GM21447 (cell line): ENCODE measurements at regions not wholly inside any gene's neighbourhood (a gene's known extent, or its start where the extent isn't known, plus 50 kb on each side); places are given as distances from the start of the nearest gene placed in this dataset.
"Not testable (repeated sequence)": the region's sequence is repeated elsewhere in the genome, so short reads cannot be mapped to it uniquely, and the experiment has no call there.

Experiments used
- ATAC-seq: cut with Tn5 transposase; IDR thresholded peaks from one replicate; pipeline ENCODE4 v1.9.1; 2021; ENCODE audit not compliant: unreplicated experiment

DNA sequence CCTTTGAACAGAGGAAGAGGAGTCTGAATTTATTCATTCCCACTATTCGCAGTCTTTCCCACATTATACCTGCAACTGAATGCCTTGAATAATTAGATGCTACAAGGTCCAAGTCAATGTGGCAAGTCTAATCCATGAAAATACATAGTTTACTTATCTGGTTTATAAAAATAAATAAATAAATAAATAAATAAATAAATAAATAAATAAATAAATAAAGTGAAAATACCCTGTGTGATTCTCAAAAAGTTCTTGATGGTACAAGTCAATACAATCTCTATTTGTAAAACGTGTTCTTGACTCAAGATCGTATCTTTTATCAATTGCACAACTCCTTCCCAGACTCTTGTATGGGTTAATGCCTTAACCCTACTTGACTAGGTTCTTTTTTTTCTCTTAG is 417.7 kb downstream of the ZWINT start:
- no peak for ATAC-seq

DNA sequence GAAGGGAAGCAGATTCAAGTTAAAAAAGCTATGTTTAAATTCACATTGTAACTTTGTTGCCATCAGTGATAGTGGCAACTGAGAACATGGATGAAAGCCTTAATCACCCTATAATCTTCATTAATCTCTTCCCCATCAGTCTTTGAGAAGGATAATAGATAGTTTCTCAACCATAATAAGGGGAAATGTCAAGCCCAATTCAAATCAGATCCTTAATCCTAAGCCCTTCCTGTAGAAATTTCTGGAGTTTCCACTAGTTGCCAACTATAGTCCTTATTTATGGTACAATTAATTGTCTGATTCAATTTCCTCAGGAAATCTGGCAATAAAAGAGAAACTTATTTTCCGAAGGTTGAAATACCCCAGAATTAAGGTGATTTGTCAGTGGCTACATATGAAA is 431.8 kb downstream of the ZWINT start:
- no peak for ATAC-seq

DNA sequence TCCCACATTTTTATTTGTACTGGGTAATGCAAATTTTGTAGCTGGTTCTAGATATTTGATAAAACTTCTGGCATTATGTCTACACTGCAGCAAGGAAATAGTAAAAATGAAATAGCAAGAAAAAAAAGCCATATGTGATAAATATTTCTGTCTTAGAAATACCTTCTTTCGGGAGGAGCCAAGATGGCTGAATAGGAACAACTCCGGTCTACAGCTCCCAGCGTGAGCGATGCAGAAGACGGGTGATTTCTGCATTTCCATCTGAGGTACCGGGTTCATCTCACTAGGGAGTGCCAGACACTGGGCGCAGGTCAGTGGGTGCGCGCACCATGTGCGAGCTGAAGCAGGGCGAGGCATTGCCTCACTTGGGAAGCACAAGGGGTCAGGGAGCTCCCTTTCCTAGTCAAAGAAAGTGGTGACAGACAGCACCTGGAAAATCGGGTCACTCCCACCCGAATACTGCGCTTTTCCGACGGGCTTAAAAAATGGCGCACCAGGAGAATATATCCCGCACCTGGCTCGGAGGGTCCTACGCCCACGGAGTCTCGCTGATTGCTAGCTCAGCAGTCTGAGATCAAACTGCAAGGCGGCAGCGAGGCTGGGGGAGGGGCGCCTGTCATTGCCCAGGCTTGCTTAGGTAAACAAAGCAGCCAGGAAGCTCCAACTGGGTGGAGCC is 461.4 kb downstream of the ZWINT start:
- ATAC-seq = not testable (repeated sequence)

DNA sequence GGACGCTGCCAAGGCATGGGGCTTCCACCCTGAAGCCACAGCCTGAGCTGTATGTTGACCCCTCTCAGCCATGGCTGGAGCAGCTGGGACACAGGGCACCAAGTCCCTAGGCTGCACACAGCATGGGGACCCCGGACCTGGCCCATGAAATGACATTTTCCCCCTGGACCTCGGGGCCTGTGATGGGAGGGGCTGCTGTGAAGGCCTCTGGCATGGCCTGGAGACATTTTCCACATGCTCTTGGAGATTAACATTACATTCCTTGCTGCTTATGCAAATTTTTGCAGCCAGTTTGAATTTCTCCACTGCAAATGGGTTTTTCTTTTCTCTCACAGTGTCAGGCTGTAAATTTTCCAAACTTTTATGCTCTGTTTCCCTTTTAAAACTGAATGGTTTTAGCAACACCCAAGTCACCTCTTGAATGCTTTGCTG is 463.6 kb downstream of the ZWINT start:
- no peak for ATAC-seq

DNA sequence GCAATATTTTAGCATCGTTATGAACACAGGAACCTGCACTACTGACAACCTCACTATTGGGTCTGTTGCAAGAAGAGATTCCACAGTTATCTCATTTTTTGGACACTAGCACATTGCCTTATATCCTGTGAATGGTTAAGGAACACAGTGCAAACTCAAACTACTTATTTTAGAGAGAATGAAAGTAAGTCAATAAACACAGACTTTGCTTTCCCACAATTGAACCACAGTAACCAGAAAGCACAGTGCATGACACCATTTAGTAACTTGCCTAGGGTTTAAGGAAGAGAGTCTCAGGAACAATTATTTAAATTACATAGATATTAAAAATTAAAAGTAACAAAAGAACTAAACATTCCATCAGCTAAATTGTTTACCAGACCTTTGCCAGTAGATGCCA is 468.8 kb downstream of the ZWINT start:
- no peak for ATAC-seq

DNA sequence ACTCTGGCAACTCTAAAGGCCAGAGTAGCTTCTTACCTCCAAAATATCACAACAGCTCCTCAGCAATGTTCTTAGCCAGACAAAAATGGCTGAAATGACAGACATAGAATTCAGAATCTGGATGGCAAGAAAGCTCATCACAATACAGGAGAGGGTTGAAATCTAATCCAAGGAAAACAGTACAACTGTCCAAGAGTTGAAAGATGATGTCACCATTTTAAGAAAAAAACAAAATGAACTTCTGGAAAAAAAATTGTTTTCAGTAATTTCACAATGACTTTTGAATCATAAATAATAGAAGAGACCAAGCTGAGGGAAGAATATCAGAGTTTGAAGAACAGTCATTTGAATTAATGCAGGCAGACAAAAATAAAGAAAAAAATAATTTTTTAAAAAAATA is 479.5 kb downstream of the ZWINT start:
- ATAC-seq = no peak

DNA sequence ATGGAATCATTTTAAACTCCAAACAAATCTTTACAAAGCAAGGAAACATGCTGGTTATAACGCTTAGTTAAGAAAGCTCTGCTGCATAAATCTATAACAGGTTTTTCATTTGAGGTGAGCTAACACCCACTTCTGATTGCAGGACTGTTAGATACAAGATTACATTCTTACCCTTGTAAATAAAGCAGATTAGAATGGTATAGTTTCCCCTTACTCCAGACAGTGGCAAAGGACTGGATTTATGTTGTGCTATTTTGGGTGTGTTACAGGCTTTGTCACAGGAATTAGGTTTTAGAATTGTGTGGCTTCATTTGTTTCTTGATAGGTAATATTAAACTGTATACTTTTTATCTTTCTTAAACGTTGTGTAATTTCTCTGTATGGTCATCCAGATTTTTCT is 487.6 kb downstream of the ZWINT start:
- ATAC-seq = no peak

DNA sequence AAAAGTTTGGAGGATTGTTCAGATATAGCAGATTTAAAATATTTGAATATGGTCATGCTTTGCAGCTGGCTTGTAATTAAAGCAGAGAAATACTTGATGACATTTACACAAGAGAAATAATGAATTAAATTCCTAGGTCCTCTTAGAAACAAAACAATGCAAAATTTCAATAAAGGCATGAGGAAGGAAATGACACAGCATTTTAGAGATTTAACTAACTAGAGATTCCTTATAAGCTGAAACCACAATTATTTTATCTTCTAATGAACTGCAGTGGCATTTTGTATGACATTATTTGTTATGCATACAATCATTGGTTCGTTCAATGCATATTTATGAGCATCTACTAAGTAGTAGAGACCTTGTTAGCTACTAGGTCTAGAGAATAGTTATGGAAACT is 490.9 kb downstream of the ZWINT start:
- ATAC-seq = no peak

DNA sequence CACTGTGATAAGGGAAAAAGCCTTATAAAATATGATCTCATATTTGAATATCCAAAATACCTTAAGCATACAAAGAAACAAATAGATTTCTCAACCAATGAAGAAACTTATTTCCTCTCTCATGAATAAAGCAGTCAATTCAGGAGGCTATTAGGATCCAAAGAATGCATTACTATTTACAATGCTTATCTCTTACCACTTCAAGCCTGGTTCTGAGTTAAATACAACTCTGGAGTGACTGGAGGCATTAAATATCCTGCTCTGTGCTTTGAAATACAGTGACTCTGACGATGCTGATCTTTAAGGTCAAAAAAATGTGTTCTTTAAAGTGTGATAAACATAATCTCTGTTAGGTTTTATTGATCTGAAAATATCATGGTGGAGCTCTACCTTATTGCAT is 493.2 kb downstream of the ZWINT start:
- no peak for ATAC-seq

DNA sequence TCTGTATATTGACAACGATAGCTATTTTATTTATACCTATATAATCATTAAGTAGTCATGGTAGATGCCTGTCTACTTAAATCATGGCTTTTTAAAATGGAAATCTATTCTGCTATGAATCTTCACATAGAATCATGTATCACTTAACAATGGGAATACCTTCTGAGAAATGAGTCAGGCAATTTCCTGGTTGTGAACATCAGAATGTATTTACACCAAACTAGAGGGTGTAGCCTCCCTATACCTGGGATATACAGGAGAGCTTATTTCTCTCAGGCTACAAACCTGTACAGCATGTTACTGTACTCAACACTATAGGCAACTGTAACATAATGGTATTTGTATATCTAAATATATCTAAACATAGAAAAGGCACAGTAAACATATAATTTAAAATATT is 502.3 kb downstream of the ZWINT start:
- ATAC-seq = no peak

DNA sequence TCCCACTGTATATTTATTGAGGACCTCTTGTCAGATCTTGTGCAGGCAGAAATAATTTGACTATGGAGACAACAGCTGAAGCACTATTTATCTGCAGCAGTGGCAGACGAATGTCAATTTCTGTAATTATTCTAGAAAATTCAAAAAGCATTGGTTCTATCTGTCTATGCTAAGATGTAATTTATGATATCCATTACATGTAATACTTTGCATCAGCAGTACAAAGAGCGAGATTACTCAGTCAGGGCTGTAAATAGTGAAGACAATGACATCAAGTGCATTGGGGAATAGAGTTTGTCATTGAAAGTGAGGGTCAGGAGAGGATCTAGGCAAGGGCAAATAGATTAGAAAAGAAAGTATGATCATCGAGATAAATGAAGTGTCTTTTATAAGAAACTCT is 508.2 kb downstream of the ZWINT start:
- ATAC-seq = no peak

DNA sequence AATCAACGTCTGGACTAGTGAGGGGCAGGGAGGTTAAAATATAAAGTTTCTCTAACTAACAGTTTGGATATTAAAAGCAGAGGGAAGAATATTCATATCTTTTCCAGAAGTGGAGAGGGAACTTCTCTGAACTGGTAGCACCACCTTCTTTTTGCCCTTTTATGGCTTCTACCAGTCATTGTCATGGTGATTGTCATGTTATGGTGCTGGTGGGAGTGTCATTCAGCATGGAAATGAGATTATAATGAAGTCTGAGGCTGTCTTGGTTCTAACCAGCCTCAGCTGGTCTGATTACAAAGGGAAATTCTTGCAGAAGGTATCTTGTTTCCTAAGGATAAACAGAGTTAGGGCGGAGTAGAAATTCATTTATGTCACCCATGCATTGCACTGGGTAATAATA is 523.8 kb downstream of the ZWINT start:
- no peak for ATAC-seq

DNA sequence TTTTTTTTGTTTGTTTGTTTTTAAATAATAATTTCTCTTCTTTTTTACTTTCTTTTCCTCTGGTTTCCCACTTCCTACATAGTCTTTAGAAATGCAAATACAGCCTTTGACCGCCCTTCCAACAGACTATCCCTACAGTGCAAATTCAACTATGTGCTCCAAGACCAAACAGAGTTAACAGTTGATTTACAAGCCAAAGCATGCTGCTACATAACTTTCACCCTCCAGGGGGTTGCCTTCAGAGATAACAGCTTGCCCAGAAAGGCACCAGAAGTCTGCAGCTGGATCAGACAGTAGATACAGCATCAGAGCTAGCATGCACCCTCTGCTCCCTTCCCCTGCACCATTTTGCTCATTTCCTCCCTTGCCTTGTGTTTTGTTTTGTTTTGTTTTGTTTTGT is 539.0 kb downstream of the ZWINT start:
- ATAC-seq = no peak

DNA sequence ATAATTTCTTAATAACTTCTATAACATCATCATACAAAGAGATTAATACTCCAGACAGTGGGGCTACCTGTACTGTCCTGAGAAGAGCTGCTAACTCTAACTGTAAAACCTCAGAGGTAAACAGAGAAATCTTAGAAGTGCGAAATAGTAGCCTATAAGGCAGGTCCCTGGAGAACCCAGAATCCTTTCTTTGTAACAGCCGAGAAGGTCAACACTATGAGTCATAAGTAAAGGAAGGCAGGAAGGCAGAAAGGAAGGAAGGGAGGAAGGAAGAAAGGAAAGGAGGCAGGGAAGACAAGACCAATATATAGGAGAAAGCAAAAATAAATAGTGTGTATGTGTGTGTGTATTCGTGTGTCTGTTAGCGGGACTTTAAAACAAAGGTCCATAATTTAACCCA is 540.6 kb downstream of the ZWINT start:
- ATAC-seq = no peak

DNA sequence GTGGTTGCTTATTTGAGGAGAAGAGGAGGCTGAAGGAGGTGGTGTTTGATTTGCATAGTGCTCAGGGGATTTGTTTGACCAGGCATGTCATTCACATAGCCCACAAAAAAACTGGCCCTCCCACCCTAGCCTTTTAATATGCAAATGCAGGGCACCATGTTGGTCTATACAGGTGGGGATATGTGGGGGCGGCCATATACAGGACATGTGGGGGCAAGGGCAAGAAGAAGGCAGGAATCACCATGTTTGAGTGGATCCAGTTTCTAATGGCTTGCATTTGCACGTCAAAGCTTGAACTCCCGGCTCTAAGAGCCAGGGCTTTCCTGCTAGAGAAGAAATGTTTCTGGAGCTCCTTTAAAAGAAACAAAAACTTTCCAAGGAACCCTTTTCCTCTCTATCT is 541.0 kb downstream of the ZWINT start:
- ATAC-seq = no peak

DNA sequence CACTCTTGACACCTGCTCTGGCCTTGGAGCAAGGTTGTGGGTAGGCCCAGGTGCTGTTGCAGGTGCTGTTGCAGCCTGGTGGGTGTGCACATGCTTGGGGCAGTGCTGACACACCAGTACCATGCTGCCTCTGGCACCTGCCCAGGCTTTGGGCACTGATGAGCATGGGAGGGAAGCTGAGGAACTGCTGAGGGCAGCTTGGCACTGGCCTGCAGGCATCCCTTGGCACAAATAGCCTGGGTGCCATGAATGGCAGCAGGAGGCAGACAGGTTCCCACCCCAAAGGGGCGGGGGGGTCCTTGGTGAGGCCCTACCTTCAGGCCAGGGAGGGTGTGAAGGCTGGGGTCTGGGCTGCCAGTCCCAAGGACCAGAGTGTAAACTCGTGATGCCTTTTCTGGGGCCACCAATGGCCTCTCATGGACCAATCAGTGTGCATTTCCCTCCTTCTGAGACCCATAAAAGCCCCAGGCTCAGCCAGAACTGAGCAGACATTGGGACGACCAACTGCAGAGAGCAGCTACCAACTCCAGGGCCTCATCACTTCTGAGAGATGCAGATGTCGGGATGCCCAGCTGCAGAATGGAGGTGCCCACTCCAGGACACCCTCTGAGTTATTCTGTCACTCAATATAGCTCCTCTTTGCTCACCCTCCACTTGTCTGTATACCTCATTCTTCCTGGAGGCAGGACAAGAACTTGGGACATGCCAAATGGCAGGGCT is 547.4 kb downstream of the ZWINT start:
- no peak for ATAC-seq

DNA sequence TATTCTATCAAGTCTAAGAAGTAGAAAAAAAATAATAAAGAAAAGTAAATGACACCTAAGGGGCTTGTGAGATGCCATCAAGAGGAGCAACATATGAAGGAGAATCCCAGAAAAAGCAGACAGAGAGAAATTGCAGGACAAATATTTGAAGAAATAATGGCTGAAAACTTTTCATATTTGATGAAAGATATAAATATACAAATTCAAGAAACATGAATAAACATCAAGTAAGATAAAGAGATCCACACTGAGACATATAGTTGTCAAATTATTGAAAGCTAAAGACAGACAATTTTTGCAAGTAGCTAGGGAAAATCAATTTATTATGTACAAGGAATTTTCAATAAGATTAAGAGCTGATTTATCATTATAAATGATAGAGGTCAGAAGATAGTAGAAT is 558.0 kb downstream of the ZWINT start:
- ATAC-seq = no peak

DNA sequence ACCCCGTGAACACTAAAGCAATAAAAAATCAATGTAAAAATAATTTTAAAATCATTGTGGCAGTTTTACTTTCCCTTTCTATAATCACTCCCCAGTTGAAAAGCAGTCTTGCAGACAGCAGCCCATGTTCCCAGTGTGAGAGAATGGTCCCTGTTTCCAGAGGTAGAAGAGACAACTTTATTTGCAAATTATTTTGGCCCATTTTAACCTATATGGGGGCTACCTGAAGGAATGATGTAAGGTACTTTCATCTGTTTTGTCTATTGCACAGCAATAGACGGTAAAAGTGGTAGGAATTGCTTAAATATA is 559.8 kb downstream of the ZWINT start:
- no peak for ATAC-seq

DNA sequence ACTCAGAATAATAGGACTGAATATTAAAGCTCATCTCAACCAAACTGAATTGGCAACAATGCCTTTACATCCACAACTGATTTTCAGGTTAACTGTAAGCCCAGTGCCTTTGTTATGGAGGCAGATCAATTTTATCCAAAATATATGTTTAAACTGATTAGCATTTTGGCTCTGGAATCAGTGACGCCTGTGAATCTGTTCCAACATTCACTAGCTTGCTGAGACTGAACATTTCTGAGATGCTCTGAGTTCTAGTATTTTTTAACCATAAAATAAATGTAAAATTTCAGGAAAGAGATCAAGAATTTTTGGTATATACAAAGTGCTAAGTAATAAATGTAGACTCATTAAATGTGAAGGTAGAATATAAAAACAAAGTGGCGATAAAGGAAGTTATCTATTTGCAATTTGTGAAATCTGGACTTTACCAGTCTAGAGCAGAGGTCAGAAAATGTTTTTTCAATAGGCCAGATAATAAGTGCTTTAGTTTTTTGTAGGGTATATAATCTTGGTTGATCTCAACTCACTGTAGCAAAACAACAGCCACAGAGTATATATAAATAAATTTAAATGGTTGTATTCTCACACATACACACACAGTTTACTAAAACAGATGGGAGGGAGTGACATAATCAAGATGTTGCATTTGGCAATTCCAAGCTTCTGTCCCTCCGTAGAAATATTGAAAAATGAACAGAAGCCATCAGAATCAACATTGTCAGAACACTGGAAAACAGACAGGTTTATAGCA is 560.3 kb downstream of the ZWINT start:
- no peak for ATAC-seq

DNA sequence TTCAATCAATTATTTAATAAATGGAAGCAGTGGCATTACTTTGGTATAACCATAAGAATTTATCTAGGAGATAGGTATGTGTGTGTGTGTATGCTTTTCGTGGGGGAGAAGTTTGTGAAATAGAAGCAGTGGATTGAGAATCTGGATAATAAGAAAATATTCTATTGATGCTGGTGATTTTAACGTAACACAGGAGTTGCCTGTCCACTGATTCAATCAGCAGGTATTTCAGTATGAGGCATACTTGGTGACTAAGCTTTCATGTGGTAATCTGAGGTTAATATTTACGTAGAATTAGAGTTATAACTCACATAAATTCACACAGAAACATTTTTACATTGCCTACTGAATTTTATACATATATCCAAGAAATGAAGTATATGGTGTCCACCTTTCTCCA is 568.0 kb downstream of the ZWINT start:
- no peak for ATAC-seq

DNA sequence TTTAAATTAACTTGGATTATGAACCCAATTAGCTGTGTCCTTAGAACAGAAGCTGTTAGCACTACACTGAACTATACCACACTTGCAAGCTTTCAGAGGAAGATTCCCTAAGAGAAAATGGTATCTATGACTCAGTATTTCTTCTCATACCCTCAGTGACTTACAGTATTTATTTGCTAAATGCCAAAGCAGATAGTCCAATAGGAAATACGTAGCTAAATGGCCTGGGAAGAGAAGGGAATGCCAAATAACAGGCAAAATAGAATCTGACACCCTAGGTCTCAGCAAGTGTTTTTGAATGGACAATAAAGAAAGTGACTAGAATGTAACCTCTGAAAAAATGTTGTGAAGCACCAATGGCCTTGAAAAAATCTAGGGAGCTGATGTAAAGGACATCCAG is 570.8 kb downstream of the ZWINT start:
- not testable (repeated sequence) for ATAC-seq

DNA sequence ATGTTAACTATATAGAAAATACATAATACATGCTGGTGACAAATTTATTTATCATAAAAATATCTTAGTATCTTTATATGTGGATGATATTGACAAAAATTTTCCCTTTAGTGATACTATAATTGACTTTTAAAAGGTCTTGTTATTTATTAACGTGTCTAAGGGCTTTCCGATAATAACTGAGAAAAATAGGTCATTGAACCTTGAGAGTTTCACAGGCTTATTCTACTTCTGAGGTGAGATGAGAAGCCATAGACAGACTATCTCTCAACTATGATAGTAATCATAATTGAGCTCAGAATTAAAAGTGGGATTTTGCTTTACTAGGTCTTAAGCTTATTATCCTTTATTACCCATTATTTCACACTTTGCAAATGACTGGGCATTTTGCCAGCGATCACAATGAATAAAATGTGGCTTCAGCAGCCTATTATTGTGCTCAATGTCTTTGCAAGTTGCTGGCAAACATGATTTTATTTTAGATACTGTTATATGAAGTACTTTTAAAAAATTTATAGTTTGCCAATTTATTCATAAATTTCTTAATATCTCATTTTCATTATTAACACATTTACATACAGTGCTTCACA is 574.5 kb downstream of the ZWINT start:
- no peak for ATAC-seq
